Head of caudate nucleus (tissue), 42 donors: ENCODE measurements at regions not wholly inside any gene's neighbourhood (a gene's known extent, or its start where the extent isn't known, plus 50 kb on each side); places are given as distances from the start of the nearest gene placed in this dataset.
"Not testable (repeated sequence)": the region's sequence is repeated elsewhere in the genome, so short reads cannot be mapped to it uniquely, and the experiment has no call there.

Source experiments
- DNase-seq, 42 donors: peaks; one replicate each; pipeline versions ENCODE4 v3.0.0 to v3.0.0-alpha.2; 2020 to 2021; ENCODE audit warnings: mixed read lengths in 7 of 42
- intact Hi-C: fragments of 100-400 bp; cut with DNase I; formaldehyde crosslinking; loops from one replicate; pipeline ENCODE4 v1.15.0; 2022

DNA sequence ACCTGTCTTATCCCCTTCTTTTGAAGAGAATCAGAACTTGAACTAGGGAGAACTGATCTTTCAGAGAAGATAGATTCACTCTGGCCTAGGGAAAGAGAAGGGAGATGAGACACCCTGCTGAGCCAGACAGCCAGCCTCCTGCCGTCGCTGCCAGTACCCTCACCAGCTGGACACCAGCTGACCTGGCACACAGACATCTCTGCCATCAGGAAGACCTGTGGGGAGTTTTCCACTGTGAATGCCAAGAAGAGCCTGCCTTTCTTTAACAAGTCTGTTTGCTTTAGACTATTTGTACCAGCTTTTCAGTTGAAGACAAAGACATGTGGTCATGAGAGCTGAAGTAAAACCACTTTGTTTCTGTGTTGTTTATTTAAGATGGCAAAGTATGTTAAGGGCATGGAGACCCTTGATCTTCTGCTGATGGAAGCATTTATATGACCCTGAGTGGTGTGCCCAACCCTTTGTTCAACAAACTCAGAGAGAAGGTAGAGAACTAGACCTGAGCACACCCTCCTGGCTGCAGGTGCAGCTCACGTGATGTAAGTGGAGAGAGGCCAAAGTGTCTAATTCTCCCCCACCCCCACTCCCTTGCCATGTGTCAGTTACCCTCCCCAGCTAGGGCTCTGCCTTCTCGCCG, 82.3 kb upstream of the SLC24A3 start:
- intact Hi-C loops = no loop called here
- DNase-seq = no peak

DNA sequence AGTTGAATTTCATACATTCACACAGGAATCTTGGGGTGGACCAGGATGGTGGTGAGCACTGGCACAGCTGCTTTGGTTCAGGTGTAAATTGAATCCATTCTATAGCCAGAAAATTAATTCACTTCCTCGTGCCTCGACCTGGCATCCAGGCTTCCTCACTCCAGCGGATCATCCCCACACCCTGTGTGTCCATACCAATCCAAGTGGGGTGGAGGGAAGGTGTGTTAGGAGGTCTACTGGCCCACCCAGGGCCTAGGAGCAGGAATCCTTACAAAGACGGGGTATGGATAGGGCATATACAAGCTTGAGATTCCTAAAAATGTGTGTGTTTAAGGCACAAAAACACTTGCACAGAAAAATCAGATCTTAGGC, 81.8 kb upstream of the SLC24A3 start:
- intact Hi-C loops = no loop called here
- DNase-seq = no peak

DNA sequence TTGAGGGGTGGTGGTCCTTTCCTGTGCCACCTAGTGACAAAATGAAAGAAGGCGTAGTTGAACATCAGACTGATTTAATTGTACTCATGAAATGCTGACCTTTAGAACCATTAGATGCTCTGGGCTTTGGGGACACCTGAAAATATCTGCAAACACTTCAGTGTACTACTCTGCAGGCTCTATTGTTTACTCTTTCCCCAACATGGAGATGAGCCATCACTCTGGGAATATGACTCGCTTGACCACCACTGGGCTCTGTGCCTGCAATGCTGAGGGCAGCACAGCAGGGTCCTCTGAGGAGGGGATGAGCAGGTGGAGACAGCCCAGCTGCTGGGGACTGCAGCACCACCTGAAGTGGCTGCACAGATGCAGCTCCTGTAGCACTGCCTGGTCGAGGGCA, 74.8 kb upstream of the SLC24A3 start:
- DNase-seq = no peak
- intact Hi-C loops = no loop called here

DNA sequence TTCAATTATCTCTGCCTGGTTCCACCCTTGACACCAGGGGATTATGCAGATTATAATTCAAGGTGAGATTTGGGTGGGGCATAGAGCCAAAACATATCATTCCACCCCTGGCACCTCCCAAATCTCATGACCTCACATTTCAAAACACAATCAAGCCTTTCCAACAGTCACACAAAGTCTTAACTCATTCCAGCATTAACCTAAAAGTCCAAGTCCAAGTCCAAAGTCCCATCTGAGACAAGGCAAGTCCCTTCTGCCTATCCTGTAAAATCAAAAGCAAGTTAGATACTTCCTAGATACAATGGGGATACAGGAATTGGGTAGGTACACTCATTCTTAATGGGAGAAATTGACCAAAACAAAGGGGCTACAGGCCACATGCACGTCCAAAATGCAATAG, 73.7 kb upstream of the SLC24A3 start:
- intact Hi-C loops = no loop called here
- no peak for DNase-seq

DNA sequence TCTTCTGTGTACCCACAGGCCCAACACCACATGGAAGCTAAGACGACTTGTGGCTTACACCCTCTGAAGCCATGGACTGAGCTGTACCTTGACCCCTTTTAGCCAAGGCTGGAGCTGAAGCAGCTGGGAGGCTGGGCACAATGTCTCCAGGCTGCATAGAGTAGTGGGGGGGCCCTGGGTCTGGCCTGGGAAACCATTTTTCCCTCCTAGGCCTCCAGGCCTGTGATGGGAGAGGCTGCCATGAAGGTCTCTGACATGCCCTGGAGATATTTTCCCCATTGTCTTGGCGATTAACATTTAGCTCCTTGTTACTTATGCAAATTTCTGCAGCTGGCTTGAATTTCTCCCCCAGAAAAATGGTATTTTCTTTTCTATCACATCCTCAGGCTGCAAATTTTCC, 72.9 kb upstream of the SLC24A3 start:
- intact Hi-C loops, DNase-seq: not testable (repeated sequence)

DNA sequence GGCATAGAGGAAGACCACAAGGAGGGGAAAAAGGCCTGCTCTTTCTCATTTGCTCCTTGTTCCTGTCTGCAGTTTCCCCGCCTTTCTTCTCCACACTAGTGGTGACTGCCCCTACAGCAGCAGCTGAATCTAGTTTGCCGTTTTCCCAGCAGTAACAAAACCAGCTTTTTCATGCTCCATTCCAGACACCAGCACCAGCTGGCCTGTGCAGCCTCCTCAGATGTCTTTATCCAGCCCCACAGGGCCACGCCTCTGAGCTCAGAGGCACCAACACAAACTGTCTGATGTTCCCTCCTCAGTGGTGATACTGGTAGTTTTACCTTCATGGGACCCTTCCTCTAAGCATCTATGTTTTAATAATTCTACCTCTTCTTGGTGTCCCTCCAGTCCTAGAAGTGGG, 70.4 kb upstream of the SLC24A3 start:
- no peak for DNase-seq
- intact Hi-C loops = no loop called here

DNA sequence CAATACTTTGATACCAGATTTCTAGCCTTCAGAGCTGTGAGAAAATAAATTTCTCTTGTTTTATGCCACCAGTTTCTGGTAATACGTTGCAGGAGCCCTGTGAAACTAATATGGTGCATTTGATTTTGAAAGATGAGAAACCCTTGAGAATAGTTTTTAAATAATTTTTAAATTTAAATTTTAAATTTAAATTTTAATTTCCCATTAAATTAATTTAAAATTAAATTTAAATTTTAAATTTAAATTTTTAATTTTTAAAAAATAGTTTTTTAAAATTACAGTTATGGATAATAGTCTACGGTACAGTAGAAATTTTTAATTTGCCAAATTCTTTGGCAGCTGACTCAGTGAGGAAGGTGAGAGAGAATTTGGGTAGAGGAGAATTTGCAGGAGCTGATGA, 68.6 kb upstream of the SLC24A3 start:
- intact Hi-C loops = no loop called here
- no peak for DNase-seq

DNA sequence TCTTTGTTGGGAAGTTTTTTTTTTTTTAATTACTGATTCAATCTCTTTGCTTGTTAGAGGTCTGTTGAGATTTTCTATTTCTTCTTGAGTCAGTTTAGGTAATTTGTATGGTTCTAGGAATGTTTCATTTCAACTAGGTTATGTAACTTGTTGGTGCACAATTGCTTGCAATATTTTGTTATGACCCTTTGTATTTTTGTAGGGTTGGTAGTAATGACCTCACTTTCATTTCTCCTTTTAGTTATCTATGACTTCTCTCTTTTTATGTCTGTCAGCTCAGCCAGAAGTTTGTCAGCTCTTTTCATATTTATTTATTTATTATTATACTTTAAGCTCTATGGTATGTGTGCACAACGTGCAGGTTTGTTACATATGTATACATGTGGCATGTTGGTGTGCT, 51.1 kb upstream of the SLC24A3 start:
- intact Hi-C loops = no loop called here
- no peak for DNase-seq
